GM23338 (cell line): ENCODE measurements at regions not wholly inside any gene's neighbourhood (a gene's known extent, or its start where the extent isn't known, plus 50 kb on each side); places are given as distances from the start of the nearest gene placed in this dataset.

Source experiments
- ATAC-seq: fragments of 200-7000 bp; cut with Tn5 transposase; 3 replicates; pipeline ENCODE4 v1.9.1; 2020
- DNase-seq: peaks from one replicate; pipeline ENCODE4 v3.0.0-alpha.2; 2015; ENCODE audit warnings: low spot score
- H2AFZ ChIP-seq: fragments of 200-600 bp; sonication (generic); 2 replicates; pipeline ENCODE4 v1.8.0; 2016; ENCODE audit warnings: antibody characterized with exemption, mild to moderate bottlenecking, moderate library complexity
- H3F3A ChIP-seq: fragments of 200-600 bp; sonication (generic); replicated peaks from 2 replicates; pipeline ENCODE4 v1.8.0; 2017; ENCODE audit warnings: antibody characterized with exemption, mixed run types, low read depth
- H3K27ac ChIP-seq: fragments of 200-600 bp; sonication (generic); 2 replicates; pipeline ENCODE4 v1.6.1; 2016; ENCODE audit warnings: low read depth
- H3K27me3 ChIP-seq: fragments of 200-600 bp; sonication (generic); 2 replicates; pipeline ENCODE4 v1.8.0; 2016; ENCODE audit warnings: mild to moderate bottlenecking, mixed run types, moderate library complexity; ENCODE audit not compliant: insufficient read depth
- H3K36me3 ChIP-seq: fragments of 200-600 bp; sonication (generic); 2 replicates; pipeline ENCODE4 v1.8.0; 2016; ENCODE audit warnings: mild to moderate bottlenecking; ENCODE audit not compliant: insufficient read depth
- H3K4me1 ChIP-seq: fragments of 200-600 bp; sonication (generic); 2 replicates; pipeline ENCODE4 v1.8.0; 2016; ENCODE audit warnings: mild to moderate bottlenecking, moderate library complexity; ENCODE audit not compliant: insufficient read depth
- H3K4me2 ChIP-seq: fragments of 200-600 bp; sonication (generic); 2 replicates; pipeline ENCODE4 v1.7.1; 2017; ENCODE audit warnings: mixed run types
- H3K4me3 ChIP-seq: fragments of 200-600 bp; sonication (generic); 2 replicates; pipeline ENCODE4 v1.6.1; 2016; ENCODE audit warnings: mixed run types
- H3K79me2 ChIP-seq: fragments of 200-600 bp; sonication (generic); replicated peaks from 2 replicates; pipeline ENCODE4 v1.8.0; 2017; ENCODE audit warnings: mild to moderate bottlenecking; ENCODE audit not compliant: insufficient read depth
- H3K9me2 ChIP-seq: fragments of 200-600 bp; sonication (generic); 2 replicates; pipeline ENCODE4 v1.8.0; 2017; ENCODE audit not compliant: insufficient read depth
- H4K20me1 ChIP-seq: fragments of 200-600 bp; sonication (generic); replicated peaks from 2 replicates; pipeline ENCODE4 v1.8.0; 2017; ENCODE audit warnings: mild to moderate bottlenecking; ENCODE audit not compliant: insufficient read depth
- H3K27ac Mint-ChIP-seq: 2 replicates; pipeline ENCODE4 v1.8.0; 2020; ENCODE audit warnings: inconsistent platforms, mild to moderate bottlenecking, moderate library complexity, mixed read lengths
- H3K27me3 Mint-ChIP-seq: 3 replicates; pipeline ENCODE4 v1.8.0; 2022; ENCODE audit warnings: low read depth, mild to moderate bottlenecking, moderate library complexity, mixed read lengths, inconsistent platforms; ENCODE audit not compliant: insufficient read depth, poor library complexity
- H3K36me3 Mint-ChIP-seq: 3 replicates; pipeline ENCODE4 v1.8.0; 2021; ENCODE audit warnings: low read depth, mild to moderate bottlenecking, inconsistent platforms, moderate library complexity, mixed read lengths
- H3K4me1 Mint-ChIP-seq: 3 replicates; pipeline ENCODE4 v1.8.0; 2020; ENCODE audit warnings: mild to moderate bottlenecking, inconsistent platforms, mixed read lengths
- H3K4me3 Mint-ChIP-seq: 3 replicates; pipeline ENCODE4 v1.8.0; 2021; ENCODE audit warnings: moderate library complexity, mild to moderate bottlenecking, inconsistent platforms, mixed read lengths
- H3K9me3 Mint-ChIP-seq: 3 replicates; pipeline ENCODE4 v1.8.0; 2020; ENCODE audit warnings: moderate library complexity, mild to moderate bottlenecking, inconsistent platforms, mixed read lengths
- CREB1 ChIP-seq: fragments of 250-450 bp; sonication (Bioruptor Pico); IDR thresholded peaks from 2 replicates; pipeline ENCODE4 v1.5.0; 2020; ENCODE audit warnings: low read depth, mild to moderate bottlenecking, moderate library complexity
- CTCF ChIP-seq, 2 experiments: fragments of 200-600 bp in 1 of 2; sonication (generic) in 1 of 2; conservative IDR thresholded peaks; 2 replicates each; pipeline versions ENCODE4 v1.5.1 to v1.6.1; 2016 to 2017; ENCODE audit warnings: antibody characterized with exemption in 2 of 2, low read depth in 2 of 2, mild to moderate bottlenecking in 2 of 2, moderate library complexity in 1 of 2
- EZH2 ChIP-seq: fragments of 200-600 bp; sonication (generic); IDR thresholded peaks from one replicate; pipeline ENCODE4 v1.8.0; 2017; ENCODE audit warnings: antibody characterized with exemption, mild to moderate bottlenecking, low read depth; ENCODE audit not compliant: unreplicated experiment
- EZH2phosphoT487 ChIP-seq: fragments of 200-600 bp; sonication (generic); IDR thresholded peaks from one replicate; pipeline ENCODE4 v1.8.1; 2018; ENCODE audit warnings: antibody characterized with exemption; ENCODE audit not compliant: unreplicated experiment
- JUNB ChIP-seq: IDR thresholded peaks from one replicate; pipeline ENCODE4 v1.6.1; 2016; ENCODE audit warnings: antibody characterized with exemption; ENCODE audit not compliant: unreplicated experiment
- NANOG ChIP-seq: IDR thresholded peaks from 2 replicates; pipeline ENCODE4 v1.6.1; 2016; ENCODE audit warnings: antibody characterized with exemption, borderline replicate concordance
- POLR2AphosphoS5 ChIP-seq: IDR thresholded peaks from 2 replicates; pipeline ENCODE4 v1.6.1; 2016; ENCODE audit warnings: antibody characterized with exemption, low read depth
- REST ChIP-seq: IDR thresholded peaks from one replicate; pipeline ENCODE4 v1.6.1; 2018; ENCODE audit warnings: antibody characterized with exemption; ENCODE audit not compliant: unreplicated experiment
- STAT1 ChIP-seq: IDR thresholded peaks from one replicate; pipeline ENCODE4 v1.6.1; 2016; ENCODE audit warnings: antibody characterized with exemption; ENCODE audit not compliant: unreplicated experiment
- ZNF114 ChIP-seq: fragments of 250-450 bp; sonication (Bioruptor Pico); IDR thresholded peaks from 2 replicates; pipeline ENCODE4 v1.5.0; 2020; ENCODE audit warnings: mild to moderate bottlenecking, moderate library complexity
- ZNF331 ChIP-seq: fragments of 250-450 bp; sonication (Bioruptor Pico); IDR thresholded peaks from 2 replicates; pipeline ENCODE4 v1.5.0; 2020; ENCODE audit warnings: low read depth, mild to moderate bottlenecking, moderate library complexity

GRCh38 chr10:78695846-78696245 is 372.9 kb upstream of the ZMIZ1 start (continued):
- TF ChIP-seq EZH2phosphoT487 (no peak), POLR2AphosphoS5 (no peak), JUNB (no peak), NANOG (no peak), CTCF (conservative IDR thresholded peaks at IDR 0.05; ENCODE audit: low read depth in 2 of 2) (no peak), STAT1 (no peak), ZNF331 (CRISPR knock-in tag) (no peak), REST (no peak), CREB1 (CRISPR knock-in tag) (no peak), EZH2 (no peak), ZNF114 (no peak)

GRCh38 chr10:78696791-78697395 is 371.9 kb upstream of the ZMIZ1 start:
- Histone ChIP-seq H3K27me3 (no peaks in the 10 kb centered on the region), H3K9me2 (no peaks in the 10 kb centered on the region), H4K20me1 (no peaks in the 10 kb centered on the region), H2AFZ (no peak overlapping the region), H3K27ac (no peak overlapping the region), H3K36me3 (no peaks in the 10 kb centered on the region), H3K4me1 (no peaks in the 10 kb centered on the region), H3K4me3 (no peak overlapping the region), H3F3A (no peaks in the 10 kb centered on the region), H3K79me2 (no peaks in the 10 kb centered on the region), H3K4me2 (no peak overlapping the region)
- ATAC-seq: no peak
- Mint-ChIP-seq H3K9me3 (no peaks in the 10 kb centered on the region; the same call in 2 of the 3 replicates), H3K4me3 (no peak overlapping the region), H3K36me3 (no peaks in the 10 kb centered on the region), H3K27ac (no peak overlapping the region), H3K4me1 (no peaks in the 10 kb centered on the region; the same call in 2 of the 3 replicates), H3K27me3 (no peaks in the 10 kb centered on the region)
- TF ChIP-seq EZH2 (no peak), ZNF114 (no peak), STAT1 (no peak)
- no peak for DNase-seq
